HUES64 (cell line): ENCODE measurements at regions not wholly inside any gene's neighbourhood (a gene's known extent, or its start where the extent isn't known, plus 50 kb on each side); places are given as distances from the start of the nearest gene placed in this dataset.

ENCODE experiments used
- H3K27ac ChIP-seq: 2 replicates; pipeline ENCODE4 v1.7.0; 2013; ENCODE audit warnings: low read depth, low read length, inconsistent platforms
- H3K27me3 ChIP-seq: 2 replicates; pipeline ENCODE4 v1.6.1; 2013; ENCODE audit warnings: mild to moderate bottlenecking, low read length; ENCODE audit not compliant: insufficient read depth
- H3K36me3 ChIP-seq: 2 replicates; pipeline ENCODE4 v1.6.1; 2013; ENCODE audit warnings: mild to moderate bottlenecking, low read length; ENCODE audit not compliant: insufficient read depth
- H3K4me1 ChIP-seq: 2 replicates; pipeline ENCODE4 v1.6.1; 2013; ENCODE audit warnings: mild to moderate bottlenecking, low read length, moderate library complexity; ENCODE audit not compliant: insufficient read depth
- H3K4me3 ChIP-seq: 2 replicates; pipeline ENCODE4 v1.5.1; 2013; ENCODE audit warnings: mild to moderate bottlenecking, low read length, moderate library complexity
- H3K9ac ChIP-seq: 2 replicates; pipeline ENCODE4 v1.6.1; 2013; ENCODE audit warnings: mild to moderate bottlenecking, low read depth, low read length
- H3K9me3 ChIP-seq: 2 replicates; pipeline ENCODE4 v1.6.1; 2013; ENCODE audit warnings: low read depth, low read length; ENCODE audit not compliant: insufficient read depth
- WGBS: fragments of 150-250, 120-280 bp; methylation state at CpG from one replicate; pipeline ENCODE4 v1.1.7; 2013; ENCODE audit warnings: missing lambda C conversion rate; 5-methylcytosine and 5-hydroxymethylcytosine counted together

DNA sequence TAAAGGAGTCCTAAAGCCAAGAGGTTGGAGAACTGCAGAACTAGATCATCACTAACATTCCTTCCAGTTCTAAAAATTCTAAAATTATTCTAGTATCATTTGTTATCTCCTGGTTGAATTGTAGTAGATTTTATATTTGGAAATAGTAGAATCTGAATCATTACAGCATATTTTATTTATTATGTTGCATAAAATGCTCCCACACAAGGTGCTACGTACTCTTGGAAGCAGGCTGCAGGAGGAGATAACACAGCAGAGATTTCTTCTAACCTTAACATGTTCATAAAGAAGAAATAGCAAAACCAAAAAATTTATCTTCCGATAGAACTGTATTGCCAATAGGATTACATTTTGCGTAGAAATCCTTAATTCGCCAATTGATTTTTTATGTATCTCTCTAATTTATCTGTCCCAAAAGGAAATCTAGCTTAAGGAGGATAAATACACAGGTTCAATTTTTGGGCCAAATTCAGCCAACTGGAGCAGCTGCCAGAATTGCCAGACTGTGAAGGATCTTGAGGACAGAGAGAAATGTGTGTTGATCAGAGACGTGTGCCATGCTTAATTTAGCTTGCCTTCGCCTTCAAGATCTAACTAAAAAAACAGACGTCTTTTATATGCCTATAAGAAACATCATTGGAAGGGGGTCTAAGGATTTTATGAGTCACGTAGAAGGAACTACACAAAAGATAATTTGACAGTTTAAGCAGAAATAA is 134.4 kb upstream of the MITF start:
- Histone ChIP-seq H3K9me3 (no peaks in the 10 kb centered on the region; the same call in 1 of the 2 replicates), H3K4me3 (no peak overlapping the region), H3K9ac (no peak overlapping the region), H3K27ac (no peak overlapping the region), H3K27me3 (0 out of 2 replicates have a peak, but pooled peaks cover 2% of the 10 kb centered on the region), H3K36me3 (no peaks in the 10 kb centered on the region), H3K4me1 (peaks cover 5% of the 10 kb centered on the region; the same call in 1 of the 2 replicates)
- WGBS = 96% methylated on average over 8 of the region's 8 CpGs

DNA sequence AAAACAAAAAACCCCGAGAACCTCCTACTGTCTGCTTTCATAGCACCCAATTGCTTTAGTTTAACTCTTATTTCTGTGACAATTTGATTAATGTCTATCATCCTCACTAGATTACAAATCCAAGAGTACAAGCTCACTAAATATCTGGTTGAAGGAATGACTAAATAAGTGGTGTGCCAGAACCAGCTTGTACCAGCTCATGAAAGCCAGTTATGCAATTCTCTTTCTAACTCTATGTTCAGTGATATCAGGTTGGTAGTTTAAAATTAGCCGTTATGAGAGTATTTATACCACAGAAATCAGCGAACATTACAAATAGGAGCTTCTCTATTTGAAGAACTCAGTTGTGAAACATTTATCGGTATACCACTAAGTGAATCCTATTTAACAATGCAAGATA is 137.2 kb upstream of the MITF start:
- Histone ChIP-seq H3K36me3 (no peaks in the 10 kb centered on the region), H3K9me3 (no peaks in the 10 kb centered on the region; the same call in 1 of the 2 replicates), H3K9ac (no peak overlapping the region), H3K4me1 (peaks cover 5% of the 10 kb centered on the region; the same call in 1 of the 2 replicates), H3K27me3 (0 out of 2 replicates have a peak, but pooled peaks cover 2% of the 10 kb centered on the region), H3K27ac (no peak overlapping the region), H3K4me3 (no peak overlapping the region)
- WGBS = 98% methylated on average over 4 of the region's 4 CpGs

DNA sequence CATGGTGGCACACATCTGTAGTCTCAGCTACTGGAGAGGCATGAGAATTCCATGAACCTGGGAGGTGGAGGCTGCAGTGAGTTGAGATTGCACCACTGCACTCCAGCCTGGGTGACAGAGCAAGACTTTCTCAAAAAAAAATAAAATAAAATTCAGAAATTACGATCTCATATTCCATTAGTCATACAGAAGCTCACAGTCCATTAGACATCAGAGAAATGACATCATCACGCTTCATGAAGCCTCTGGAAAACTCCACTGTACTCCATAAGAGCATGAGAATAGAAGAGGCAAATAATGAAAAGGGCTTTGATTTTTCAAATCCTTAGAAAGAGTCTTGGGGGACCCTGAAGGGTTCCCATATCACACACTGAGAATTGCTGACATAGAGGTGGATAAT is 145.0 kb upstream of the MITF start:
- Histone ChIP-seq H3K27me3 (no peaks in the 10 kb centered on the region), H3K27ac (no peak overlapping the region), H3K9ac (no peak overlapping the region), H3K36me3 (no peaks in the 10 kb centered on the region), H3K4me1 (no peaks in the 10 kb centered on the region), H3K4me3 (no peak overlapping the region), H3K9me3 (no peaks in the 10 kb centered on the region)
- WGBS = 76% methylated on average over 2 of the region's 2 CpGs

DNA sequence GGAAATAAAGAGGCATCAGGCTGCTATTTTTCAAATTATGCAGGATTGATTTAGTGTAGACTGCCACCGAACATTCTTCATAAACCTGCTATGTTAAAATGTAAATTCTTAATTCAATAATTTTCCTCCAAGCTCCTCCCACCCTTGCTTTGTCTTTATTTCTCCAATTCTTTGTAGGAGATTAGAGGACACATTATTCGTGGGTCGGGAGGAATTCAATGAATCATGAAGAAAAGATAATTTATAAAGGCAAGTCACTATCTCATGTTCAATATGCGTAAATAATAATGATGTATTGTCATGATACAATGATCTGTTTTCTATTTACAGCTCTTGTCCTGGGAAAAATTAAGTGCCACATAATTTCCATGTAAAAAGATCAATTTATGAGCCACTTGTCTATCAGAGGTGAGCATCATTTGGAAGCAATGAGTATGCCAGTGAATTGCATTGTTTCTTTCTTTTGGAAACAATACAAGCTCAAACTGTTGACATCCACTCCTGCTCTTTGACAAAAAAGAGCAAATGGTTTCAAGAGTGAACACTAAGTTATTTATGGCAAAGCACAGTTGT is 148.0 kb upstream of the MITF start:
- Histone ChIP-seq H3K9ac (no peak overlapping the region), H3K27me3 (no peaks in the 10 kb centered on the region), H3K4me1 (no peaks in the 10 kb centered on the region), H3K36me3 (no peaks in the 10 kb centered on the region), H3K27ac (no peak overlapping the region), H3K9me3 (peaks cover 6% of the 10 kb centered on the region; the same call in 1 of the 2 replicates), H3K4me3 (no peak overlapping the region)
- WGBS = 83% methylated on average over 1 of the region's 4 CpGs

DNA sequence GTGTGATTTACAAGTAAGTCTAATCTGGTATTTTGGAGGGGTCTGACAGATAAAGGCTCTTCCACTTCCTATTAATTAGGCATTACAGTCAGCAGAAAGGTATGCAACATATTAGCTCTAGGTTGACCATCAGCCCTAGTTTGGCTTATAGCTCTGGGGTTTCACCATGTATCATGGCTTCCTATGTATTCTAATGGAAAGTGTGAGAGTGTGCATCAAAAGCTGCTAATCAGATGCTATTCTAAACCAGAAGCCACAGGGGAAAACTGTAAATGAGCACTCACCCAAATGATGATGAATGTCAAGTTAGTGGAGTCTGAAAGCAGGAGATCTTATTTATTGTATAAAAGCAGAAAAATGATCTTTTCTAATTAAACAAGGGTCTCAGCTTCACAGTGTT is 149.2 kb upstream of the MITF start:
- no peak overlapping the region for H3K9ac ChIP-seq
- no peaks in the 10 kb centered on the region for H3K27me3 ChIP-seq
- H3K9me3 ChIP-seq = peaks cover 6% of the 10 kb centered on the region; the same call in 1 of the 2 replicates
- H3K36me3 ChIP-seq = no peaks in the 10 kb centered on the region
- no peak overlapping the region for H3K27ac ChIP-seq
- H3K4me3 ChIP-seq = no peak overlapping the region
- no peaks in the 10 kb centered on the region for H3K4me1 ChIP-seq

DNA sequence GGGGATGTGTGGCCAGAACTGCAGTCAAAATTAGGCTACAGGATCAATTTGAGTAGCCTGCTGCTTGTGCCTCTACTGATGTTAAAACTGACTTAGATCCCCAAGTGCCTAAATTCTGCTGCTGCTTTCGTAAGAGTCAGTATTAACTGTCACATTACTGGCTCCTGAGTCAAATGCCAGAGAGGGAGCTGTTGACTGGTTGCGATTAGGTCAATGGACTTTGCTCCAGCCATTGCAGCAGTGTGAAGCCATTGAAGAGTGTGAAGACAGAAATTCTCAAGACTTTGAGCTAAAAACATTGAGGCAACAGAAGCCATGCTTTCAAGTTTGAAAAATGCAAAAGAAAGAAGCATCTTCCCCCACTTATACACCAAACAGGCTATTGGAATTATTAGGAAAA is 151.1 kb upstream of the MITF start:
- H3K9me3 ChIP-seq = peaks cover 6% of the 10 kb centered on the region; the same call in 1 of the 2 replicates
- no peak overlapping the region for H3K27ac ChIP-seq
- H3K27me3 ChIP-seq = no peaks in the 10 kb centered on the region
- no peak overlapping the region for H3K9ac ChIP-seq
- H3K4me3 ChIP-seq = no peak overlapping the region
- H3K4me1 ChIP-seq = no peaks in the 10 kb centered on the region
- WGBS = 86% methylated on average over 2 of the region's 2 CpGs
- no peaks in the 10 kb centered on the region for H3K36me3 ChIP-seq

DNA sequence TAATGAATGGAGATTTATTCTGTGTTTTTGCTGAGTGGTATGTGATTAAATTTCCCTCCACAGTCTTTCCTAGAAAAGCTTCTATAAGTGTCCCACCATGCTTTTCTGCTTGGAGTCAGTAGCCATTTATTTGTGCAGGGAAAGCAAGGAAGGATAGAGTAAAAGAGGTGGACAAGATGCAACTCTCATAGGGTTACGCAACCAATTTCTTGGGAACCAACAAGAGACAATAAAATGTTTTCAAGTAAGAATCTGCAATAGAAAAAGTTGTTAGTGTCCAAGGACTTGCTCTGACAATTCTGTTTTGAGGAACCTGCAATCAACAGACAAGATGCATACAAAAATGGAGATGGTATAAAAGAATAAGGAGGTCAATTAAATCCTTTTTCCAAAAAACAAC is 153.8 kb upstream of the MITF start:
- Histone ChIP-seq H3K27ac (no peak overlapping the region), H3K9ac (no peak overlapping the region), H3K4me3 (no peak overlapping the region), H3K4me1 (no peaks in the 10 kb centered on the region), H3K27me3 (no peaks in the 10 kb centered on the region), H3K36me3 (no peaks in the 10 kb centered on the region), H3K9me3 (peaks cover 6% of the 10 kb centered on the region; the same call in 1 of the 2 replicates)
- WGBS = 89% methylated on average over 1 of the region's 1 CpG

DNA sequence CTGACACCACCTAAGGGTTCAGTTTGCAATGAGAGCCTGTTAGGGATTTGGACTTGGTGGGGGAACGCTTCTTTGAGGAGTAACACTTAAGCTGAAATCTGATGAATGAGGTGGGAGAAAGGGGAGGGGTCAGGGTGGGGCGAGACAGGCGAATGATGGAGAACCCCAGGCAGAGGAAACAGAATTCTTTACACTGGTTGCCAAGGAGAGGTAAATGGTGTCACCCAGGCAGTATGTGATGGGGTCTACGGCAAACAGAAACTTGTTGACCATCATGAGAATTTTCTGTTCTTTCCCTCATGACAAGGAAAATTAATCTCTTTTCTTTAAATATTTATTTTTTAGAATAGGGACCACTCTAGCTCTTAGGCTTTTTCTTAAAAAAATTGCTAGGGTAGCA is 157.2 kb upstream of the MITF start:
- Histone ChIP-seq H3K4me3 (no peak overlapping the region), H3K4me1 (no peaks in the 10 kb centered on the region), H3K27ac (no peak overlapping the region), H3K9me3 (peaks cover under 1% of the 10 kb centered on the region; the same call in 1 of the 2 replicates), H3K36me3 (no peaks in the 10 kb centered on the region), H3K27me3 (no peaks in the 10 kb centered on the region), H3K9ac (no peak overlapping the region)
- WGBS = 73% methylated on average over 3 of the region's 4 CpGs

DNA sequence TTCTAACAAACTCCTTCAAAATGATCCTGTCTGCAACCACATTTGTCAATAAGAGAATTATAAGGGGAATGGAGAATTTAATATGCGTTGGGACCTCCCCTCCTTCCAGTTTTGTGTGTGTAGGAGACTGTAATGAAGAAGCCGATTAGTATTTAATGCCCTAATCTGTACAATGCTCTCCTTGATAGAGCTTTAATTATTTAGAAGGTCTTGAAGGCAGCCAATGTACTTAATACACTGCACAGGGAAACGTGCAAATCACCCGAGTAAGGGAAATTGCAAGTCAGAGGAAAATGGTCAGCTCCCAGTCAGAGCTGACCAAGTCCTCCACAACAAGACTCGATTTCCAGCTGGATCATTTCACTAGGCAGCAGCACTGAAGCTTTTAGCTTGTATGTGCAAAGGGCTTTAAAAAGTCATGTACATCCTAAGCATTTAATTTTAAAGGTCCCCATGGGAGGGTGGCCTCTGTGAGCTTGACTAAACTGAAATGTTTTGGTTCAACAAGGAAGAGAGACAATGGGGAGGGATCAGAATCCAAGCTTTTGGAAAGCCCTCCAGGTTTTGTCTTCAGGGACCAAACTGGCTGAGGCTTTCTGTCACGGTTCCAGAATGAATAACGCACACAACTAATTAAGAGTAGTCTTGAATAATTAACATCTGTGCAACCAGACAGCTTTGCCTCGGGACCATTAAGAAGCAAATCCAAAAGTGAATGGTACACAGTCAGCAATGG is 159.8 kb upstream of the MITF start:
- WGBS = 86% methylated on average over 8 of the region's 8 CpGs

DNA sequence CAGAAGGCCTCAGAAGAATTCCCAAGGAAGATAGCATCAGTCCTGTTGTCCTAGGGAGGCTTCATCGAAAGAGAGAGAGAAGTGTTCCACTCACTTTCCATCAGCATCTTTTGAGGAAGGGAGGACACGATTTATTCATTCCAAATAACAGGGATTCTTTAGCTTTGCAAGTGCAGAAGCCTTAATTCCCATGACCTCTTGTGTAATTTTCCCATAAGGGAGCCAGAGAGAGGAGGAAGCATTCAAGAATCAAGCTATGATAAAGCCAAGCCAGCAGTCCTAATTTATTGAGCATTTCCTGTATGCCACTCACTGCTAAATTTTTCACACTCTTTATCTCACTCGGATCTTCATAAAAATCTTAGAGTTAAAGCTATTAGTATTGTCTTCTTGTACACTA is 169.7 kb upstream of the MITF start:
- no peaks in the 10 kb centered on the region for H3K36me3 ChIP-seq
- 90% methylated on average over 2 of the region's 3 CpGs for WGBS
- peaks cover 3% of the 10 kb centered on the region; the same call in 1 of the 2 replicates for H3K4me1 ChIP-seq
- no peaks in the 10 kb centered on the region for H3K9me3 ChIP-seq
- no peak overlapping the region for H3K9ac ChIP-seq
- no peaks in the 10 kb centered on the region for H3K27me3 ChIP-seq
- H3K27ac ChIP-seq = no peak overlapping the region
- H3K4me3 ChIP-seq = no peak overlapping the region

More for the DNA sequence above, 159.8 kb upstream of the MITF start:
- Histone ChIP-seq H3K4me1 (no peaks in the 10 kb centered on the region), H3K27me3 (no peaks in the 10 kb centered on the region), H3K9ac (no peak overlapping the region), H3K4me3 (no peak overlapping the region), H3K9me3 (no peaks in the 10 kb centered on the region), H3K36me3 (no peaks in the 10 kb centered on the region), H3K27ac (no peak overlapping the region)

DNA sequence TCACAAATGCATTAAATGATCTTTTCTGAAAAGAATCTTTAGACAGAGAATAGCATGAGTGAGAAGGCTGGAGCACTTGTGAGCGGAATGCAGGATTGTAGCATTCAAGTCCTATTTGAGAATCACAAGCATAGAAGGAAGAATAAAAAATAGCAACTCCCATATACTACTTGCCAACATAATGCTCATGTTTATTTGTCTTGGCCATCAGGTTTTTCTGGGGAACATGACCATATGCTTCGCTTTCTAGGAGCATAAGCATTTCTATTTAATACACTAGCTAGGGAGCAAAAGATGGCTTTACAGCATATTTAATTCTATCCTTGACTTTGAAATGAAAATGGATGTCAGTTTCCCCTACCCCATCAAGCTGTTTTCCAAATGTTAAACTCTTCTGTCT is 170.3 kb upstream of the MITF start:
- H3K27me3 ChIP-seq = no peaks in the 10 kb centered on the region
- H3K9ac ChIP-seq = no peak overlapping the region
- no peak overlapping the region for H3K27ac ChIP-seq
- no peaks in the 10 kb centered on the region for H3K36me3 ChIP-seq
- no peaks in the 10 kb centered on the region for H3K9me3 ChIP-seq
- no peak overlapping the region for H3K4me3 ChIP-seq
- peaks cover 3% of the 10 kb centered on the region; the same call in 1 of the 2 replicates for H3K4me1 ChIP-seq
- WGBS = 90% methylated on average over 2 of the region's 2 CpGs
